ENCODE measurements at regions not wholly inside any gene's neighbourhood (a gene's known extent, or its start where the extent isn't known, plus 50 kb on each side); places are given as distances from the start of the nearest gene placed in this dataset.

- no peak overlapping the region for H3K27ac ChIP-seq
- no peaks in the 10 kb centered on the region for H3K9me3 ChIP-seq
- in situ Hi-C loops (cut with MboI; ENCODE audit: low sequenced_read_pairs in 4 of 4) (loop anchor here in 2 of 4 donors (25.0 kb wide), 2 partner anchors 498 to 723 kb away; no protein-coding TSS in a partner anchor), intact Hi-C loops (cut with DNase I; ENCODE audit: low total_unique reads) (no loop called here)
- H3K4me3 ChIP-seq = no peak overlapping the region
- no peak for DNase-seq
- no peaks in the 10 kb centered on the region for H3K36me3 ChIP-seq
- no peaks in the 10 kb centered on the region for H3K27me3 ChIP-seq
- ATAC-seq = no peak
- no peaks in the 10 kb centered on the region for H3K4me1 ChIP-seq
- TF ChIP-seq POLR2A (IDR thresholded peaks at IDR 0.05) = no peak
- no peak for TF ChIP-seq CTCF (IDR thresholded peaks at IDR 0.05 in 4 of 5, conservative IDR thresholded peaks at IDR 0.05 in 1 of 5)
Observed at GRCh38 chr21:35410656-35411055, 361.6 kb upstream of the RUNX1 start.

- DNase-seq (no peak), ATAC-seq (no peak)
- TF ChIP-seq POLR2A (IDR thresholded peaks at IDR 0.05) (no peak), CTCF (IDR thresholded peaks at IDR 0.05 in 4 of 5, conservative IDR thresholded peaks at IDR 0.05 in 1 of 5) (no peak)
- intact Hi-C loops (cut with DNase I; ENCODE audit: low total_unique reads) = no loop called here
- no peak overlapping the region for H3K27ac ChIP-seq
- H3K9me3 ChIP-seq = no peaks in the 10 kb centered on the region
- in situ Hi-C loops (cut with MboI; ENCODE audit: low sequenced_read_pairs in 4 of 4) = loop anchor here in 2 of 4 donors (25.0 kb wide), 2 partner anchors 498 to 723 kb away; no protein-coding TSS in a partner anchor
- H3K4me3 ChIP-seq = no peak overlapping the region
- no peaks in the 10 kb centered on the region for H3K36me3 ChIP-seq
- H3K27me3 ChIP-seq = no peaks in the 10 kb centered on the region
- H3K4me1 ChIP-seq = no peaks in the 10 kb centered on the region
Observed at GRCh38 chr21:35410123-35410522, 361.0 kb upstream of the RUNX1 start.

GRCh38 chr21:35408401-35408800 lies 359.3 kb upstream of the RUNX1 start:
- Histone ChIP-seq H3K4me3 (no peak overlapping the region), H3K36me3 (no peaks in the 10 kb centered on the region), H3K4me1 (no peaks in the 10 kb centered on the region), H3K27ac (no peak overlapping the region), H3K9me3 (no peaks in the 10 kb centered on the region), H3K27me3 (no peaks in the 10 kb centered on the region)
- ATAC-seq = no peak
- TF ChIP-seq CTCF (IDR thresholded peaks at IDR 0.05 in 4 of 5, conservative IDR thresholded peaks at IDR 0.05 in 1 of 5) (no peak), POLR2A (IDR thresholded peaks at IDR 0.05) (no peak)
- intact Hi-C loops (cut with DNase I; ENCODE audit: low total_unique reads) = loop anchor here (10.0 kb wide), 1 partner anchor 614 kb away; no protein-coding TSS in a partner anchor
- in situ Hi-C loops (cut with MboI; ENCODE audit: low sequenced_read_pairs in 4 of 4) = loop anchor here (10.0 to 25.0 kb wide), 7 partner anchors 354 to 721 kb away; partner anchors contain the start of gene RUNX1 (in 2 of the 4)
- DNase-seq = no peak

- Histone ChIP-seq H3K36me3 (no peaks in the 10 kb centered on the region), H3K4me3 (no peak overlapping the region), H3K9me3 (no peaks in the 10 kb centered on the region), H3K27me3 (no peaks in the 10 kb centered on the region), H3K4me1 (no peaks in the 10 kb centered on the region), H3K27ac (no peak overlapping the region)
- intact Hi-C loops (cut with DNase I; ENCODE audit: low total_unique reads) = loop anchor here (10.0 kb wide), 1 partner anchor 612 kb away; no protein-coding TSS in a partner anchor
- DNase-seq (no peak), ATAC-seq (no peak)
- in situ Hi-C loops (cut with MboI; ENCODE audit: low sequenced_read_pairs in 4 of 4) = loop anchor here (10.0 to 25.0 kb wide), 7 partner anchors 352 to 719 kb away; partner anchors contain the start of gene RUNX1 (in 2 of the 4)
- no peak for TF ChIP-seq POLR2A (IDR thresholded peaks at IDR 0.05)
- TF ChIP-seq CTCF (IDR thresholded peaks at IDR 0.05 in 4 of 5, conservative IDR thresholded peaks at IDR 0.05 in 1 of 5) = no peak
Observed at GRCh38 chr21:35406635-35407034, 357.5 kb upstream of the RUNX1 start.

- no peak for ATAC-seq
- no peak overlapping the region for H3K27ac ChIP-seq
- no peak overlapping the region for H3K4me3 ChIP-seq
- intact Hi-C loops (cut with DNase I; ENCODE audit: low total_unique reads) (loop anchor here (10.0 kb wide), 1 partner anchor 611 kb away; no protein-coding TSS in a partner anchor), in situ Hi-C loops (cut with MboI; ENCODE audit: low sequenced_read_pairs in 4 of 4) (loop anchor here (10.0 to 25.0 kb wide), 7 partner anchors 351 to 719 kb away; partner anchors contain the start of gene RUNX1 (in 2 of the 4))
- no peaks in the 10 kb centered on the region for H3K9me3 ChIP-seq
- no peaks in the 10 kb centered on the region for H3K4me1 ChIP-seq
- no peak for DNase-seq
- H3K36me3 ChIP-seq = no peaks in the 10 kb centered on the region
- no peak for TF ChIP-seq POLR2A (IDR thresholded peaks at IDR 0.05)
- no peak for TF ChIP-seq CTCF (IDR thresholded peaks at IDR 0.05 in 4 of 5, conservative IDR thresholded peaks at IDR 0.05 in 1 of 5)
- no peaks in the 10 kb centered on the region for H3K27me3 ChIP-seq
Observed at GRCh38 chr21:35405981-35406380, 356.9 kb upstream of the RUNX1 start.
